Smooth muscle cell (in vitro differentiated cells): ENCODE measurements at regions not wholly inside any gene's neighbourhood (a gene's known extent, or its start where the extent isn't known, plus 50 kb on each side); places are given as distances from the start of the nearest gene placed in this dataset.

Source experiments
- DNase-seq: peaks from one replicate; lab custom pipeline; 2025; ENCODE audit not compliant: unreplicated experiment; lab: John Stamatoyannopoulos, UW
- H2AFZ ChIP-seq: fragments of 200-600 bp; sonication (generic); 2 replicates; pipeline ENCODE4 v1.6.0; 2016; ENCODE audit warnings: antibody characterized with exemption, low read depth, mild to moderate bottlenecking
- H3F3A ChIP-seq: fragments of 200-600 bp; sonication (generic); 2 replicates; pipeline ENCODE4 v1.6.0; 2017; ENCODE audit warnings: antibody characterized with exemption, low read depth
- H3K27ac ChIP-seq: fragments of 200-600 bp; sonication (generic); 2 replicates; pipeline ENCODE4 v1.5.1; 2016; ENCODE audit warnings: low read depth, mild to moderate bottlenecking
- H3K27me3 ChIP-seq: fragments of 200-600 bp; sonication (generic); 2 replicates; pipeline ENCODE4 v1.6.1; 2016; ENCODE audit warnings: low read depth, mild to moderate bottlenecking
- H3K36me3 ChIP-seq: fragments of 200-600 bp; sonication (generic); 2 replicates; pipeline ENCODE4 v1.5.1; 2016; ENCODE audit warnings: low read depth
- H3K4me1 ChIP-seq: fragments of 200-600 bp; sonication (generic); 2 replicates; pipeline ENCODE4 v1.5.1; 2016; ENCODE audit warnings: low read depth
- H3K4me2 ChIP-seq: fragments of 200-600 bp; sonication (generic); 2 replicates; pipeline ENCODE4 v1.6.0; 2016; ENCODE audit warnings: mild to moderate bottlenecking
- H3K4me3 ChIP-seq: fragments of 200-600 bp; sonication (generic); 2 replicates; pipeline ENCODE4 v1.5.1; 2016; ENCODE audit warnings: mild to moderate bottlenecking
- H3K79me2 ChIP-seq: fragments of 200-600 bp; sonication (generic); 2 replicates; pipeline ENCODE4 v1.6.0; 2016; ENCODE audit warnings: low read depth, mild to moderate bottlenecking
- H3K9ac ChIP-seq: fragments of 200-600 bp; sonication (generic); 2 replicates; pipeline ENCODE4 v1.6.0; 2016; ENCODE audit warnings: low read depth
- H3K9me3 ChIP-seq: fragments of 200-600 bp; sonication (generic); replicated peaks from 2 replicates; pipeline ENCODE4 v1.5.1; 2016; ENCODE audit warnings: low read depth
- H4K20me1 ChIP-seq: fragments of 200-600 bp; sonication (generic); 2 replicates; pipeline ENCODE4 v1.6.0; 2016; ENCODE audit warnings: low read depth
- CTCF ChIP-seq: fragments of 200-600 bp; sonication (generic); IDR thresholded peaks from 2 replicates; pipeline ENCODE4 v1.5.1; 2017; ENCODE audit warnings: borderline replicate concordance, mild to moderate bottlenecking, antibody characterized with exemption; ENCODE audit not compliant: insufficient read depth, poor library complexity, severe bottlenecking
- WGBS: methylation state at CpG from one replicate; pipeline ENCODE4 v1.1.7; 2016; ENCODE audit warnings: low lambda C conversion rate; 5-methylcytosine and 5-hydroxymethylcytosine counted together

- no peaks in the 10 kb centered on the region for H4K20me1 ChIP-seq
- DNase-seq = no peak
- no peak overlapping the region for H3K27ac ChIP-seq
- H3K27me3 ChIP-seq = no peaks in the 10 kb centered on the region
- no peaks in the 10 kb centered on the region for H3K9me3 ChIP-seq
- no peaks in the 10 kb centered on the region for H3K36me3 ChIP-seq
- no peak for TF ChIP-seq CTCF
- no peak overlapping the region for H3K9ac ChIP-seq
- no peak overlapping the region for H3K4me3 ChIP-seq
- H3K4me1 ChIP-seq = no peaks in the 10 kb centered on the region
- H2AFZ ChIP-seq = no peak overlapping the region
- H3K4me2 ChIP-seq = no peak overlapping the region
- 85% methylated on average over 1 of the region's 1 CpG for WGBS
- no peaks in the 10 kb centered on the region for H3F3A ChIP-seq
- no peaks in the 10 kb centered on the region for H3K79me2 ChIP-seq
Measured at GRCh38 chr17:53649201-53649600, 173.5 kb upstream of the KIF2B start.

- no peak overlapping the region for H3K27ac ChIP-seq
- 97% methylated on average over 2 of the region's 2 CpGs for WGBS
- TF ChIP-seq CTCF = no peak
Measured at GRCh38 chr17:53646835-53647234, 175.9 kb upstream of the KIF2B start.

GRCh38 chr17:53640808-53641207 is 181.9 kb upstream of the KIF2B start:
- H3K9me3 ChIP-seq = no peaks in the 10 kb centered on the region
- no peak overlapping the region for H3K9ac ChIP-seq
- H3K27me3 ChIP-seq = no peaks in the 10 kb centered on the region
- H3K79me2 ChIP-seq = no peaks in the 10 kb centered on the region
- H3K36me3 ChIP-seq = no peaks in the 10 kb centered on the region
- H3K4me1 ChIP-seq = no peaks in the 10 kb centered on the region
- no peaks in the 10 kb centered on the region for H3F3A ChIP-seq
- no peak for DNase-seq
- 88% methylated on average over 1 of the region's 1 CpG for WGBS
- no peak overlapping the region for H3K27ac ChIP-seq
- H4K20me1 ChIP-seq = no peaks in the 10 kb centered on the region
- H3K4me3 ChIP-seq = no peak overlapping the region
- TF ChIP-seq CTCF = no peak
- no peak overlapping the region for H3K4me2 ChIP-seq
- no peak overlapping the region for H2AFZ ChIP-seq

More at GRCh38 chr17:53646835-53647234, 175.9 kb upstream of the KIF2B start:
- DNase-seq = no peak
- Histone ChIP-seq H3K4me3 (no peak overlapping the region), H3K36me3 (no peaks in the 10 kb centered on the region), H3F3A (no peaks in the 10 kb centered on the region), H4K20me1 (no peaks in the 10 kb centered on the region), H3K9me3 (no peaks in the 10 kb centered on the region), H3K9ac (no peak overlapping the region), H2AFZ (no peak overlapping the region), H3K4me2 (no peak overlapping the region), H3K4me1 (no peaks in the 10 kb centered on the region), H3K79me2 (no peaks in the 10 kb centered on the region), H3K27me3 (no peaks in the 10 kb centered on the region)

GRCh38 chr17:53635444-53635843 is 187.3 kb upstream of the KIF2B start:
- no peak overlapping the region for H3K4me3 ChIP-seq
- H3K36me3 ChIP-seq = no peaks in the 10 kb centered on the region
- no peak overlapping the region for H3K9ac ChIP-seq
- no peaks in the 10 kb centered on the region for H3K79me2 ChIP-seq
- H3K4me1 ChIP-seq = no peaks in the 10 kb centered on the region
- no peaks in the 10 kb centered on the region for H3K27me3 ChIP-seq
- H3F3A ChIP-seq = no peaks in the 10 kb centered on the region
- H3K27ac ChIP-seq = no peak overlapping the region
- no peak overlapping the region for H2AFZ ChIP-seq
- H3K4me2 ChIP-seq = no peak overlapping the region
- no peaks in the 10 kb centered on the region for H3K9me3 ChIP-seq
- no peaks in the 10 kb centered on the region for H4K20me1 ChIP-seq
- no peak for DNase-seq
- 90% methylated on average over 1 of the region's 1 CpG for WGBS
- no peak for TF ChIP-seq CTCF
